Vagina (tissue), 2 donors: ENCODE measurements at regions not wholly inside any gene's neighbourhood (a gene's known extent, or its start where the extent isn't known, plus 50 kb on each side); places are given as distances from the start of the nearest gene placed in this dataset.

Source experiments
- DNase-seq, 2 donors: peaks; one replicate each; pipeline ENCODE4 v3.0.0-alpha.2; 2017; ENCODE audit errors: extremely low spot score in 2 of 2
- H3K27ac ChIP-seq: fragments of 200-600 bp; sonication (generic); one replicate; pipeline ENCODE4 v1.5.1; 2019
- H3K27me3 ChIP-seq: fragments of 200-600 bp; sonication (generic); one replicate; pipeline ENCODE4 v1.5.1; 2019
- H3K36me3 ChIP-seq, 2 donors: fragments of 200-600 bp; sonication (generic); one replicate each; pipeline ENCODE4 v1.5.1; 2017 to 2019
- H3K4me1 ChIP-seq: fragments of 200-600 bp; sonication (generic); one replicate; pipeline ENCODE4 v1.5.1; 2019
- H3K4me3 ChIP-seq, 2 donors: fragments of 200-600 bp; sonication (generic); 1 replicate in 1 of 2; 2 replicates in 1 of 2; pipeline ENCODE4 v1.5.1; 2016 to 2019
- H3K9me3 ChIP-seq: fragments of 200-600 bp; sonication (generic); one replicate; pipeline ENCODE4 v1.5.1; 2019
- POLR2A ChIP-seq, 2 donors: fragments of 450-650 bp; IDR thresholded peaks; one replicate each; pipeline ENCODE4 v1.6.1; 2017; ENCODE audit warnings: antibody characterized with exemption in 2 of 2, mild to moderate bottlenecking in 2 of 2, moderate library complexity in 2 of 2
- POLR2AphosphoS5 ChIP-seq, 2 donors: sonication (generic); formaldehyde crosslinking; IDR thresholded peaks; one replicate each; pipeline ENCODE4 v1.9.0; 2017; ENCODE audit warnings: antibody characterized with exemption in 2 of 2, mild to moderate bottlenecking in 2 of 2, low read depth in 1 of 2; ENCODE audit not compliant: insufficient read depth in 1 of 2
- intact Hi-C: fragments of 100-400 bp; cut with DNase I; formaldehyde crosslinking; loops from one replicate; pipeline ENCODE4 v1.15.1; 2023
- TF ChIP-seq, protein P1 (sequence below), 3 experiments: fragments of 450-650 bp in 2 of 3; fragments of 200-600 bp in 1 of 3; sonication (generic) in 1 of 3; IDR thresholded peaks; one replicate each; pipeline ENCODE4 v1.5.1; 2017 to 2019; ENCODE audit warnings: antibody characterized with exemption in 3 of 3, mild to moderate bottlenecking in 2 of 3, moderate library complexity in 2 of 3

DNA sequence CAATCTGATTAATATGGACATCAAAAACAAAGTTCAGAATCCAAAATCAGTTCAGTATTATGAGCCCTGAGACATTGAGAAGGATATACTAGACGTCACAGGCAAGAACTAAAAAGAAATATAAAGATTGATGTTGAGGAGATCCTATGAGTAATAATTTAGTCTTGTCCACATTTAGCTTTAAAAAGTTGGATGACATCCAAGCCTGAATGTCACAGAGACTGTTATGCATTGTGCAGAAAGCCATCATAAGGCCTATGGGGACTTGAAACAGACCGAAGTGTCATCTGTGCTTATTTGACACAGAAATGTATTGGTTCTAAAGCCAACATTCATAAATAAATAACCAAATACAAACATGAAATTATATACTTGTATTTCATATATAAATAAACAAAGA lies 581.8 kb upstream of the MMS22L start:
- Histone ChIP-seq H3K9me3 (no peaks in the 10 kb centered on the region), H3K36me3 (no peaks in the 10 kb centered on the region), H3K4me3 (no peak overlapping the region), H3K27me3 (no peaks in the 10 kb centered on the region), H3K4me1 (no peaks in the 10 kb centered on the region), H3K27ac (no peak overlapping the region)
- TF ChIP-seq POLR2AphosphoS5 (IDR thresholded peaks at IDR 0.05; ENCODE audit: insufficient read depth in 1 of 2, low read depth in 1 of 2) (no peak), POLR2A (IDR thresholded peaks at IDR 0.05) (no peak)
- TF ChIP-seq, protein P1, sequence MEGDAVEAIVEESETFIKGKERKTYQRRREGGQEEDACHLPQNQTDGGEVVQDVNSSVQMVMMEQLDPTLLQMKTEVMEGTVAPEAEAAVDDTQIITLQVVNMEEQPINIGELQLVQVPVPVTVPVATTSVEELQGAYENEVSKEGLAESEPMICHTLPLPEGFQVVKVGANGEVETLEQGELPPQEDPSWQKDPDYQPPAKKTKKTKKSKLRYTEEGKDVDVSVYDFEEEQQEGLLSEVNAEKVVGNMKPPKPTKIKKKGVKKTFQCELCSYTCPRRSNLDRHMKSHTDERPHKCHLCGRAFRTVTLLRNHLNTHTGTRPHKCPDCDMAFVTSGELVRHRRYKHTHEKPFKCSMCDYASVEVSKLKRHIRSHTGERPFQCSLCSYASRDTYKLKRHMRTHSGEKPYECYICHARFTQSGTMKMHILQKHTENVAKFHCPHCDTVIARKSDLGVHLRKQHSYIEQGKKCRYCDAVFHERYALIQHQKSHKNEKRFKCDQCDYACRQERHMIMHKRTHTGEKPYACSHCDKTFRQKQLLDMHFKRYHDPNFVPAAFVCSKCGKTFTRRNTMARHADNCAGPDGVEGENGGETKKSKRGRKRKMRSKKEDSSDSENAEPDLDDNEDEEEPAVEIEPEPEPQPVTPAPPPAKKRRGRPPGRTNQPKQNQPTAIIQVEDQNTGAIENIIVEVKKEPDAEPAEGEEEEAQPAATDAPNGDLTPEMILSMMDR (IDR thresholded peaks at IDR 0.05), result no peak
- intact Hi-C loops, result no loop called here
- DNase-seq, result no peak

- Histone ChIP-seq H3K9me3 (no peaks in the 10 kb centered on the region), H3K27me3 (no peaks in the 10 kb centered on the region), H3K4me1 (no peaks in the 10 kb centered on the region), H3K36me3 (no peaks in the 10 kb centered on the region), H3K27ac (no peak overlapping the region), H3K4me3 (no peak overlapping the region)
- intact Hi-C loops, result no loop called here
- no peak for DNase-seq
- TF ChIP-seq POLR2A (IDR thresholded peaks at IDR 0.05), result no peak
- no peak for TF ChIP-seq POLR2AphosphoS5 (IDR thresholded peaks at IDR 0.05; ENCODE audit: insufficient read depth in 1 of 2, low read depth in 1 of 2)
- TF ChIP-seq, protein P1 (IDR thresholded peaks at IDR 0.05), result no peak
Observed at GRCh38 chr6:97865612-97866011, 582.6 kb upstream of the MMS22L start.

GRCh38 chr6:97866616-97867015 lies 583.6 kb upstream of the MMS22L start:
- Histone ChIP-seq H3K27ac (no peak overlapping the region), H3K36me3 (no peaks in the 10 kb centered on the region), H3K4me3 (no peak overlapping the region), H3K27me3 (no peaks in the 10 kb centered on the region), H3K4me1 (no peaks in the 10 kb centered on the region), H3K9me3 (no peaks in the 10 kb centered on the region)
- intact Hi-C loops, result no loop called here
- TF ChIP-seq POLR2AphosphoS5 (IDR thresholded peaks at IDR 0.05; ENCODE audit: insufficient read depth in 1 of 2, low read depth in 1 of 2), result no peak
- TF ChIP-seq, protein P1 (IDR thresholded peaks at IDR 0.05), result no peak
- TF ChIP-seq POLR2A (IDR thresholded peaks at IDR 0.05), result no peak
- DNase-seq, result no peak

DNA sequence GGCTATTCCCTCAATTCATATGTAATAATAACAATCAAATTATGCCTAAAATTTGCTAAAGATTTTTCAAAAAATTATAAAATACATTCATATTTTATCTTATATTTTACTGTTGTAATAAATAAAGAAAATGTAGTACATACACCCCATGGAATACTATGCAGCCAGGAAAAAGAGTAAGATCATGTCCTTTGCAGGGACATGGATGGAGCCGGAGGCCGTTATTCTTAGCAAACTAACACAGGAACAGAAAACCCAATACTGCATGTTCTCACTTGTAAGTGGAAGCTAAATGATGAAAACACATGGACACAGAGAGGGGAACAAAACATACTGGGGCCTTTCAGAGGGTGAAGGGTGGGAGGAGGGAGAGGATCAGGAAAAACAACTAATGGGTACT lies 584.2 kb upstream of the MMS22L start:
- H3K27me3 ChIP-seq, result no peaks in the 10 kb centered on the region
- DNase-seq, result no peak
- H3K9me3 ChIP-seq, result no peaks in the 10 kb centered on the region
- H3K4me3 ChIP-seq, result no peak overlapping the region
- intact Hi-C loops, result no loop called here
- H3K27ac ChIP-seq, result no peak overlapping the region
- no peaks in the 10 kb centered on the region for H3K4me1 ChIP-seq
- TF ChIP-seq, protein P1 (IDR thresholded peaks at IDR 0.05), result no peak
- TF ChIP-seq POLR2A (IDR thresholded peaks at IDR 0.05), result no peak
- TF ChIP-seq POLR2AphosphoS5 (IDR thresholded peaks at IDR 0.05; ENCODE audit: insufficient read depth in 1 of 2, low read depth in 1 of 2), result no peak
- no peaks in the 10 kb centered on the region for H3K36me3 ChIP-seq

DNA sequence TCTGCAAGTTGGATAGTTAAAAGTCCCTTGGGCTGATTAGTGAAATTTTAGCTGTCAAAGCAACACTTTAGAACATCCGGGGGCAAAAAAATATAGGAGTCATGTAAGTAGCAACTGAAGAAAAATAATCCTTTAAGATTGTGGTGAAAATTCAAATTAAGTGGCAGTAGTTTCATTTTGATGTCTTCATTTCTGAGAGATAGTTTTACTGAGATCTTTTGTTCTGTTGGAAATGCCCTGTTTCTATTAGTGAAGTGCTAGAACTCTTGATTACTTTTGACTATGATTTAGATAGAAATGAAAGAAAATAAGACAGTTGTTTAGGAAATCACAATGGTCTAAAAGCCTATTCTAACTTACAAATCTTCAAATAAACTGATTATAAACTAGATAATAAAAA lies 587.3 kb upstream of the MMS22L start:
- Histone ChIP-seq H3K4me3 (no peak overlapping the region), H3K27me3 (no peaks in the 10 kb centered on the region), H3K9me3 (no peaks in the 10 kb centered on the region), H3K4me1 (no peaks in the 10 kb centered on the region), H3K27ac (no peak overlapping the region), H3K36me3 (no peaks in the 10 kb centered on the region)
- TF ChIP-seq POLR2AphosphoS5 (IDR thresholded peaks at IDR 0.05; ENCODE audit: insufficient read depth in 1 of 2, low read depth in 1 of 2), result no peak
- no peak for TF ChIP-seq POLR2A (IDR thresholded peaks at IDR 0.05)
- intact Hi-C loops, result no loop called here
- no peak for DNase-seq

DNA sequence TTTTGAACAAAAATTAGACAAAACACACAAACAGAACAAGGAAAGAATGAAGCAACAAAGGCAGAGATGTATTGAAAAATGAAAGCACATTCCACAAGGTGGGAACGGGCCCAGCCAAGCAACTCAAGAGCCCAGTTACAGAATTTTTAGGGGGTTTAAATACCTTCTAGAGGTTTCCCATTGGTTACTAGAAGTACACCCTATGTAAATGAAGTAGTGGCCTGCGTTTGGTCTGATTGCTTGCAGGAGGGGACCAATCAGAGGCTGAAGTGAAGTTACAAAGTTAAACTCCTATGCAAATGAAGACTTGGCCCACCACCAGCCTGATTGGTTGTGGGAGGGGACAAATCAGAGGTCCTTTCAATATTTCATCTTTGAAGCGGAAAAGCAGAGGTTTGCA lies 593.7 kb upstream of the MMS22L start:
- H3K4me1 ChIP-seq, result no peaks in the 10 kb centered on the region
- no peaks in the 10 kb centered on the region for H3K9me3 ChIP-seq
- H3K27me3 ChIP-seq, result no peaks in the 10 kb centered on the region
- H3K4me3 ChIP-seq, result no peak overlapping the region
- H3K36me3 ChIP-seq, result no peaks in the 10 kb centered on the region
- intact Hi-C loops, result no loop called here
- no peak for TF ChIP-seq POLR2AphosphoS5 (IDR thresholded peaks at IDR 0.05; ENCODE audit: insufficient read depth in 1 of 2, low read depth in 1 of 2)
- TF ChIP-seq POLR2A (IDR thresholded peaks at IDR 0.05), result no peak
- TF ChIP-seq, protein P1 (IDR thresholded peaks at IDR 0.05), result no peak
- no peak overlapping the region for H3K27ac ChIP-seq
- no peak for DNase-seq
